ENCODE measurements at regions not wholly inside any gene's neighbourhood (a gene's known extent, or its start where the extent isn't known, plus 50 kb on each side); places are given as distances from the start of the nearest gene placed in this dataset.

- no peaks in the 10 kb centered on the region for H3K36me3 ChIP-seq (ENCODE audit: control insufficient read depth, insufficient read depth, low read length)
- peaks cover 25% of the 10 kb centered on the region for H3K27me3 ChIP-seq (ENCODE audit: control insufficient read depth, insufficient read depth, low read length)
- no peak for TF ChIP-seq CTCF (IDR thresholded peaks at IDR 0.05; ENCODE audit: insufficient read depth, low read length, severe bottlenecking)
- H3K4me3 ChIP-seq (ENCODE audit: low read depth, low read length): no peak overlapping the region
- DNase-seq (ENCODE audit: low read depth): no peak
- no peak for FAIRE-seq
Observed at GRCh38 chr1:229062135-229062534, 208.8 kb upstream of the RAB4A start.

- H3K27me3 ChIP-seq (ENCODE audit: control insufficient read depth, insufficient read depth, low read length): peaks cover 23% of the 10 kb centered on the region
- H3K36me3 ChIP-seq (ENCODE audit: control insufficient read depth, insufficient read depth, low read length): no peaks in the 10 kb centered on the region
- H3K4me3 ChIP-seq (ENCODE audit: low read depth, low read length): no peak overlapping the region
- FAIRE-seq (no peak), DNase-seq (ENCODE audit: low read depth) (no peak)
- TF ChIP-seq CTCF (IDR thresholded peaks at IDR 0.05; ENCODE audit: insufficient read depth, low read length, severe bottlenecking): no peak
Observed at GRCh38 chr1:229063154-229063773, 207.6 kb upstream of the RAB4A start.

GRCh38 chr1:229064320-229065168, 206.4 kb upstream of the RAB4A start:
- no peaks in the 10 kb centered on the region for H3K36me3 ChIP-seq (ENCODE audit: control insufficient read depth, insufficient read depth, low read length)
- FAIRE-seq: no peak

GRCh38 chr1:229065613-229066012, 205.3 kb upstream of the RAB4A start:
- FAIRE-seq (no peak), DNase-seq (ENCODE audit: low read depth) (no peak)
- Histone ChIP-seq H3K36me3 (ENCODE audit: control insufficient read depth, insufficient read depth, low read length) (no peaks in the 10 kb centered on the region), H3K4me3 (ENCODE audit: low read depth, low read length) (no peak overlapping the region), H3K27me3 (ENCODE audit: control insufficient read depth, insufficient read depth, low read length) (peaks cover 10% of the 10 kb centered on the region)
- TF ChIP-seq CTCF (IDR thresholded peaks at IDR 0.05; ENCODE audit: insufficient read depth, low read length, severe bottlenecking): no peak

More at GRCh38 chr1:229064320-229065168, 206.4 kb upstream of the RAB4A start:
- H3K27me3 ChIP-seq (ENCODE audit: control insufficient read depth, insufficient read depth, low read length): peaks cover 17% of the 10 kb centered on the region
- TF ChIP-seq CTCF (IDR thresholded peaks at IDR 0.05; ENCODE audit: insufficient read depth, low read length, severe bottlenecking): no peak
- DNase-seq (ENCODE audit: low read depth): no peak
- no peak overlapping the region for H3K4me3 ChIP-seq (ENCODE audit: low read depth, low read length)

GRCh38 chr1:229066591-229066990, 204.3 kb upstream of the RAB4A start:
- DNase-seq (ENCODE audit: low read depth) (no peak), FAIRE-seq (no peak)
- Histone ChIP-seq H3K4me3 (ENCODE audit: low read depth, low read length) (no peak overlapping the region), H3K27me3 (ENCODE audit: control insufficient read depth, insufficient read depth, low read length) (peaks cover 10% of the 10 kb centered on the region), H3K36me3 (ENCODE audit: control insufficient read depth, insufficient read depth, low read length) (no peaks in the 10 kb centered on the region)
- TF ChIP-seq CTCF (IDR thresholded peaks at IDR 0.05; ENCODE audit: insufficient read depth, low read length, severe bottlenecking): no peak

All from bronchial epithelial cell (primary cell).